ENCODE measurements at regions not wholly inside any gene's neighbourhood (a gene's known extent, or its start where the extent isn't known, plus 50 kb on each side); places are given as distances from the start of the nearest gene placed in this dataset.

GRCh38 chr5:89270901-89271300 lies 387.9 kb upstream of the MEF2C start:
- TF ChIP-seq CTCF (conservative IDR thresholded peaks at IDR 0.05; ENCODE audit: low read depth, low read length) (no peak), EZH2 (IDR thresholded peaks at IDR 0.05; ENCODE audit: low read length, unreplicated experiment) (no peak), EZH2phosphoT487 (IDR thresholded peaks at IDR 0.05; ENCODE audit: borderline replicate concordance, low read length) (no peak)

Measured in PC-3 (cell line).